ENCODE measurements at regions not wholly inside any gene's neighbourhood (a gene's known extent, or its start where the extent isn't known, plus 50 kb on each side); places are given as distances from the start of the nearest gene placed in this dataset.
"Not testable (repeated sequence)": the region's sequence is repeated elsewhere in the genome, so short reads cannot be mapped to it uniquely, and the experiment has no call there.

- DNase-seq, result peak; percentile 15
- H3K27ac Mint-ChIP-seq, result no peak overlapping the region
- H3K9me3 Mint-ChIP-seq, result no peaks in the 10 kb centered on the region
- ChIA-PET CTCF (no interaction called here), POLR2A (no interaction called here)
- no peaks in the 10 kb centered on the region for H3K36me3 Mint-ChIP-seq (ENCODE audit: low read depth)
- no peak overlapping the region for H3K4me3 Mint-ChIP-seq
- peaks cover 5% of the 10 kb centered on the region for H3K27me3 Mint-ChIP-seq
- H3K4me1 Mint-ChIP-seq, result no peaks in the 10 kb centered on the region
Observed at GRCh38 chr10:130341356-130341755, 205.2 kb downstream of the GLRX3 start.

GRCh38 chr10:130345728-130346127 is 209.5 kb downstream of the GLRX3 start:
- CTCF ChIA-PET, result no interaction called here
- no peak overlapping the region for H3K4me3 Mint-ChIP-seq
- no peak for DNase-seq
- no peak overlapping the region for H3K27ac Mint-ChIP-seq
- POLR2A ChIA-PET, result no interaction called here
- H3K36me3 Mint-ChIP-seq (ENCODE audit: low read depth), result no peaks in the 10 kb centered on the region
- peaks cover 14% of the 10 kb centered on the region for H3K27me3 Mint-ChIP-seq
- H3K4me1 Mint-ChIP-seq, result no peaks in the 10 kb centered on the region
- H3K9me3 Mint-ChIP-seq, result no peaks in the 10 kb centered on the region

GRCh38 chr10:130350996-130351395 is 214.8 kb downstream of the GLRX3 start:
- no peak for DNase-seq
- no peaks in the 10 kb centered on the region for H3K36me3 Mint-ChIP-seq (ENCODE audit: low read depth)
- ChIA-PET CTCF (no interaction called here), POLR2A (no interaction called here)
- H3K4me1 Mint-ChIP-seq, result no peaks in the 10 kb centered on the region
- peaks cover 9% of the 10 kb centered on the region for H3K27me3 Mint-ChIP-seq
- no peaks in the 10 kb centered on the region for H3K9me3 Mint-ChIP-seq
- H3K27ac Mint-ChIP-seq, result no peak overlapping the region
- no peak overlapping the region for H3K4me3 Mint-ChIP-seq

- Mint-ChIP-seq H3K9me3 (no peaks in the 10 kb centered on the region), H3K36me3 (ENCODE audit: low read depth) (no peaks in the 10 kb centered on the region), H3K27ac (no peak overlapping the region), H3K27me3 (peaks cover 7% of the 10 kb centered on the region), H3K4me1 (no peaks in the 10 kb centered on the region), H3K4me3 (no peak overlapping the region)
- ChIA-PET POLR2A (no interaction called here), CTCF (no interaction called here)
- DNase-seq, result no peak
Observed at GRCh38 chr10:130351466-130352290, 215.5 kb downstream of the GLRX3 start.

- ChIA-PET CTCF (no interaction called here), POLR2A (no interaction called here)
Observed at GRCh38 chr10:130352291-130352645, 216.1 kb downstream of the GLRX3 start.

GRCh38 chr10:130353928-130354572 is 217.9 kb downstream of the GLRX3 start:
- no peak for DNase-seq
- ChIA-PET POLR2A (no interaction called here), CTCF (no interaction called here)
- no peak overlapping the region for H3K4me3 Mint-ChIP-seq
- H3K9me3 Mint-ChIP-seq, result no peaks in the 10 kb centered on the region
- H3K36me3 Mint-ChIP-seq (ENCODE audit: low read depth), result no peaks in the 10 kb centered on the region
- no peaks in the 10 kb centered on the region for H3K4me1 Mint-ChIP-seq
- no peak overlapping the region for H3K27ac Mint-ChIP-seq
- no peaks in the 10 kb centered on the region for H3K27me3 Mint-ChIP-seq

More at GRCh38 chr10:130352291-130352645, 216.1 kb downstream of the GLRX3 start:
- no peaks in the 10 kb centered on the region for H3K9me3 Mint-ChIP-seq
- no peak overlapping the region for H3K4me3 Mint-ChIP-seq
- no peaks in the 10 kb centered on the region for H3K36me3 Mint-ChIP-seq (ENCODE audit: low read depth)
- no peaks in the 10 kb centered on the region for H3K4me1 Mint-ChIP-seq
- no peak for DNase-seq
- peaks cover 3% of the 10 kb centered on the region for H3K27me3 Mint-ChIP-seq
- no peak overlapping the region for H3K27ac Mint-ChIP-seq

DNA sequence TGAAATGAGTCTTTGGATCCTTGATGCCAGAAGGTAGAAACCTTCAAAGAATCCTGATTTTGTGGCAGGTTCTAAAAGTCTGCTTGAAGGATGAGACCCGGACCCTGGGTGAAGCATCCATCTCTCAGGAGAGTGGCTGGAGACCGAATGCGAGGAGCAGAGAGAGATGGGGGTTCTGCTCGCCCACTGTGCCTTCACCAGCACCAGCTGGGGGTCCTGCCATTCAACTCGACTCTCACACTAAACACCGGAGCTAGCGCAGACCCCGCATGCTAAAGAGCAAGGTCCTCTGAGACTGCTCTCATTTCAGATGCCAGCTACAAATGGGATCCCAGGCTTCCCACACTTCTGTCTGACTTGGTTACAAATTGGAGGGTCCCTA is 218.4 kb downstream of the GLRX3 start:
- no peaks in the 10 kb centered on the region for H3K4me1 Mint-ChIP-seq
- ChIA-PET POLR2A (interaction anchor here (0.6 kb wide), 1 partner anchor 25 kb away, joined by 4 read pairs; no protein-coding TSS in a partner anchor), CTCF (no interaction called here)
- no peak for DNase-seq
- no peaks in the 10 kb centered on the region for H3K36me3 Mint-ChIP-seq (ENCODE audit: low read depth)
- H3K4me3 Mint-ChIP-seq, result no peak overlapping the region
- no peak overlapping the region for H3K27ac Mint-ChIP-seq
- no peaks in the 10 kb centered on the region for H3K27me3 Mint-ChIP-seq
- no peaks in the 10 kb centered on the region for H3K9me3 Mint-ChIP-seq

DNA sequence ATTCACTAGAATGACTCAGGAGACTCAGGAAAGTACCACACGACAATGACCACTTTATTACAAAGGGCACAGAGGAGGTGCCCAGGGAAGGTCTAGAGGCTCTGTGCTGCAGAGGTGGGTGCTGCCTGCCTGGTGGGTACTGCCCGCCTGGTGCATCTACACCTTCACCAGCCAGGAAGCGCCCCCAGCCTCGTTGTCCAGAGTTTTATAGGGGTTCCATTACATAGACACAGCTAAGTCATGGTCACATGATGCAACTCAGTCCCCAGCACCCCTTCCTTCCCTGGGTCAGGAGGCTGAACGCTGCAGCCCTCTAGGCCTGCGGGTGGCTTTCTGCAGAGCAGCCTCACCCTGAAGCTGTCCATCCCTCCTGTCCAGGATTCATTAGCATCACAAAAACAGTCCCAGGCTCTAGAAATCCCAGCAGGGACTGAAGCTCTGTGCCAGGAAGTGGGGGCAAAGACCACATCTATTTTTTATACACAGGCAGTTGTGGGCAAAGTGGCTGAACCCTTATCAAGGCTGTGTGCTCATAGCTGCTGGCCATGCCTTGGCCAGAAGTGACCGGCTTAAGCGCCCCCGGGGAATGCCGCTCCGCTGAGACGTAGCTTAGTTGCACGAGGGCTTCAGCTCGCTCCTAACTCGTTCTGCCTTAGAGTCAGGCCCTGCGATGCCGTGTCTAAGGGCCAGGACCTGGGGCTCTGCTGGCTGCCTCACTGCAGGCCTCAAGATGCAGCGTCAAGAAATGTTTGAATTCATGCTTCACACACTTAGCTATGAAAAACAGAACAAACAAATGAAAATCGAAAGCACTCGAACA is 219.0 kb downstream of the GLRX3 start:
- no peak for DNase-seq
- Mint-ChIP-seq H3K36me3 (ENCODE audit: low read depth) (no peaks in the 10 kb centered on the region), H3K4me3 (no peak overlapping the region), H3K27me3 (no peaks in the 10 kb centered on the region), H3K4me1 (no peaks in the 10 kb centered on the region), H3K27ac (no peak overlapping the region), H3K9me3 (no peaks in the 10 kb centered on the region)
- ChIA-PET POLR2A (interaction anchor here (0.6 kb wide), 1 partner anchor 24 kb away, joined by 4 read pairs; no protein-coding TSS in a partner anchor), CTCF (no interaction called here)

DNA sequence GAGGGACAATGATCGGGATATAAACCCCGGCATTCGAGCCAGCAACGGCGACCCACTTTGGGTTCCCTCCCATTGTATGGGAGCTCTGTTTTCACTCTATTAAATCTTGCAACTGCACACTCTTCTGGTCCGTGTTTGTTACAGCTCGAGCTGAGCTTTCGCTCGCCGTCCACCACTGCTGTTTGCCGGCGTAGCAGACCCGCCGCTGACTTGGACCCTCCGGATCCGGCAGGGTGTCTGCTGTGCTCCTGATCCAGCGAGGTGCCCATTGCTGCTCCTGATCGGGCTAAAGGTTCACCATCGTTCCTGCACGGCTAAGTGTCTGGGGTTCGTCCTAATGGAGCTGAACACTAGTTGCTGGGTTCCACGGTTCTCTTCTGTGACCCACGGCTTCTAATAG is 220.2 kb downstream of the GLRX3 start:
- H3K27me3 Mint-ChIP-seq; H3K27ac Mint-ChIP-seq; H3K9me3 Mint-ChIP-seq; H3K36me3 Mint-ChIP-seq (ENCODE audit: low read depth); H3K4me3 Mint-ChIP-seq; H3K4me1 Mint-ChIP-seq; POLR2A ChIA-PET; CTCF ChIA-PET; DNase-seq: not testable (repeated sequence)

DNA sequence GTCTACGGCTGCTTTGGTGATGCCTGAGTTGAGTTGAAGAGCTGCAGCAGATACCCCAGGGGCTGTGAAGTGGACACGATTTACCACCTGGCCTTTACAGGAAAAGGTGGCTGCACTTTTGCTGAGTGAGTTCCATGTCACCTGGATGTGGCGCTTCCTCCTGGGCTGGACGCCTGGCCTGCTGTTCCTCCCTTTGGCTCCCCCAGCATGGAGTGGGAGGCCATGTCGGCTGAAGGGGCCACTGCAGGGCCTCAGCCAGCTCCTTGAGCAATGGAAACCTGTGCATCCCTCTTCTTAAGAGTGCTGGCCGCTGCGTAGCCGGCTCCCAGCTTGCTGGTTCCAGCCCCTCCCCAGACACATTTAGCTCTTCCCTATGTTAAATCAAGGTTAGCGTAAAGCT is 221.0 kb downstream of the GLRX3 start:
- Mint-ChIP-seq H3K27me3 (no peaks in the 10 kb centered on the region), H3K27ac (no peak overlapping the region), H3K9me3 (no peaks in the 10 kb centered on the region), H3K4me1 (no peaks in the 10 kb centered on the region), H3K36me3 (ENCODE audit: low read depth) (no peaks in the 10 kb centered on the region), H3K4me3 (no peak overlapping the region)
- POLR2A ChIA-PET, result no interaction called here
- DNase-seq, result no peak
- CTCF ChIA-PET, result no interaction called here

DNA sequence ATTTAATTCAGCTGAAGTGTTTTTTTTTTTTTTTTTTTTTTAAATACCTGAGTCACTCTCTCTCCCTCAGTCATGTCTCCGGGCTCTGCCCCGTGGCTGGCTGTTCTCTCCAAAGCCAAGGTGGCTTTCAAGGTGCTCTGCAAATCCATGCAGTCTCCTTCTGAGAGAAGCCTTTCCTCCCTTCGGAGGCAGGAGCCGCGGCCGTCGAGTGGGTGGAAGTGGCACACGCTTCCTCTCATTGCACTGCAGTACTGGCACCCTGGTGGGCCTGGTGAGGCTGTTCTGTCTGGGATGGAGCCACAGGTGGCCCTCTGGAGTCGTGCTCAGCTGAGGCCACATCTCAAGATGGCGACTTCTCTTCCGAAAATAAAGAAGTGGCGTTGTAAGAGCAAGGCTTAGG is 221.8 kb downstream of the GLRX3 start:
- H3K4me1 Mint-ChIP-seq, result no peaks in the 10 kb centered on the region
- no peaks in the 10 kb centered on the region for H3K36me3 Mint-ChIP-seq (ENCODE audit: low read depth)
- H3K27ac Mint-ChIP-seq, result no peak overlapping the region
- H3K27me3 Mint-ChIP-seq, result no peaks in the 10 kb centered on the region
- H3K9me3 Mint-ChIP-seq, result no peaks in the 10 kb centered on the region
- POLR2A ChIA-PET, result no interaction called here
- H3K4me3 Mint-ChIP-seq, result no peak overlapping the region
- no peak for DNase-seq
- CTCF ChIA-PET, result no interaction called here

DNA sequence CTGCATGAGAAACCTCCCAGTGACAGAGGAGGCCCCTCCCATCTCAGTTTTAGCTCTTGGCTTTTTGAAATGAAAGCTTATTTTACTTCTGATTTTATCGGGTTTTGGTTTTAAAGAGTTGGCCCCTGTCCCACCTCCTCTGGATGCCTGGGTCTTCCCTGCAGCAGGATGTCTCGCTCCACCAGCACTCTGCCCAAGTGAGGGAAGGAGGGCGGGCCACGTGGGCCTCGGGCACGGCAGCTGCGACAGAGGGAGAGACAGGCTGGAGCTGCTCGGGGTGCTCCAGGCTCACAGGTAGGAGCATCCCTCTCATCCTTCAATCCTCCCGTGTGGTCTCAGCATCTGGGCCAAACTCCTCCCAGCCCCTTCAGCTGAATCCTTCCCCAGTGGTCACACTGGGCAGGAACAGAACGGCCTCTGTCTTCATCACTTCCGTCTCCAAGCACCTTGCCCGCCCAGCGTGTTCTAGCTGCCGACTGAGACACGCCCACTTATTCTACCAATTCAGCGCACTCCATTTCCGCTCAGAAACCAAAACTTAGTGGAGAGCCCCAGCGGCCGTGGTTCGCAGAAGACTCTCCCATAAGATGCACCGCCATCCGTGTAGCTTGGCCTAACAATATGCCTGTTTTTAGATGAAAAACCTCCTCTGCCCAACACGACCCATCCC is 222.9 kb downstream of the GLRX3 start:
- no peak for DNase-seq
- no peaks in the 10 kb centered on the region for H3K27me3 Mint-ChIP-seq
- ChIA-PET CTCF (no interaction called here), POLR2A (no interaction called here)
- no peaks in the 10 kb centered on the region for H3K36me3 Mint-ChIP-seq (ENCODE audit: low read depth)
- no peaks in the 10 kb centered on the region for H3K9me3 Mint-ChIP-seq
- H3K27ac Mint-ChIP-seq, result no peak overlapping the region
- H3K4me3 Mint-ChIP-seq, result no peak overlapping the region
- no peaks in the 10 kb centered on the region for H3K4me1 Mint-ChIP-seq

GRCh38 chr10:130359711-130360110 is 223.5 kb downstream of the GLRX3 start:
- ChIA-PET CTCF (no interaction called here), POLR2A (no interaction called here)
- no peak for DNase-seq

More at GRCh38 chr10:130359711-130360110, 223.5 kb downstream of the GLRX3 start:
- H3K4me1 Mint-ChIP-seq, result no peaks in the 10 kb centered on the region
- no peaks in the 10 kb centered on the region for H3K36me3 Mint-ChIP-seq (ENCODE audit: low read depth)
- H3K4me3 Mint-ChIP-seq, result no peak overlapping the region
- H3K27ac Mint-ChIP-seq, result no peak overlapping the region
- no peaks in the 10 kb centered on the region for H3K27me3 Mint-ChIP-seq
- H3K9me3 Mint-ChIP-seq, result no peaks in the 10 kb centered on the region
